ENCODE measurements at regions not wholly inside any gene's neighbourhood (a gene's known extent, or its start where the extent isn't known, plus 50 kb on each side); places are given as distances from the start of the nearest gene placed in this dataset.

DNA sequence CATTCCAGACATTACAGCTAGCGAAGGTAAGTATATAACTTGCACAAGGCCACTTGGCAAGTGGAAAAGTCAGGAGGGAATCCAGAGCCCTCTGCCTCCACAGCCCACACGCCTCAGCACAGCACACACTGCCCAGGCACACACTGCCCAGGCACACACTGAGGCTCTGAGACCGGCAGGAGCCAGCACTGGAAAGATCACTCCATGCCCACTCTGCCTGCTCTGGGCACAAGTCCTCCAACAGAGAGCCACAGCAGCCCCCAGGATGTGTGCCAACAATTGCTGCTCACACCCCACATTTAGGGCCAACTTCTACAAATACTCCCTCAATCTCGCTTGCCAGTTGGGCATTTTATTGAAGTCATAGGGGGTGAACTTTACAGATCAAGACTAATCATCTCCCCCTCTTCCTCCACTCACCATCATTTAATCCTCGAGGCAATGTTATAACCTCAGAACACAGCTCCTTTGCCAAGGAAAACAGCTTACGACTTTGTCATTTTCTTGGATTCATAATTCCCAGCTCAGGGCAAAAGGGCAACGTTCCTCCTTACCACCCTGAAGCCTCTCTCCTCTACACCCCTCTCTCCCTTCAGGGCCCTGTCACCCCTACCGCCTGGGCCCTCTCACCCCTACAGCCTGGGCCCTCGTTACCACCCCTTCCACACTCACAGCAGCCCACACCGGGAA, 53.0 kb upstream of the TPM1 start:
- no peak for DNase-seq (ENCODE audit: low read depth)
- Histone ChIP-seq H3K4me3 (ENCODE audit: low read depth, low read length) (no peak overlapping the region), H3K27me3 (ENCODE audit: control insufficient read depth, insufficient read depth, low read length) (no peaks in the 10 kb centered on the region), H3K36me3 (ENCODE audit: control insufficient read depth, insufficient read depth, low read length) (no peaks in the 10 kb centered on the region)
- TF ChIP-seq, protein P1, sequence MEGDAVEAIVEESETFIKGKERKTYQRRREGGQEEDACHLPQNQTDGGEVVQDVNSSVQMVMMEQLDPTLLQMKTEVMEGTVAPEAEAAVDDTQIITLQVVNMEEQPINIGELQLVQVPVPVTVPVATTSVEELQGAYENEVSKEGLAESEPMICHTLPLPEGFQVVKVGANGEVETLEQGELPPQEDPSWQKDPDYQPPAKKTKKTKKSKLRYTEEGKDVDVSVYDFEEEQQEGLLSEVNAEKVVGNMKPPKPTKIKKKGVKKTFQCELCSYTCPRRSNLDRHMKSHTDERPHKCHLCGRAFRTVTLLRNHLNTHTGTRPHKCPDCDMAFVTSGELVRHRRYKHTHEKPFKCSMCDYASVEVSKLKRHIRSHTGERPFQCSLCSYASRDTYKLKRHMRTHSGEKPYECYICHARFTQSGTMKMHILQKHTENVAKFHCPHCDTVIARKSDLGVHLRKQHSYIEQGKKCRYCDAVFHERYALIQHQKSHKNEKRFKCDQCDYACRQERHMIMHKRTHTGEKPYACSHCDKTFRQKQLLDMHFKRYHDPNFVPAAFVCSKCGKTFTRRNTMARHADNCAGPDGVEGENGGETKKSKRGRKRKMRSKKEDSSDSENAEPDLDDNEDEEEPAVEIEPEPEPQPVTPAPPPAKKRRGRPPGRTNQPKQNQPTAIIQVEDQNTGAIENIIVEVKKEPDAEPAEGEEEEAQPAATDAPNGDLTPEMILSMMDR (IDR thresholded peaks at IDR 0.05; ENCODE audit: insufficient read depth, low read length, poor library complexity, severe bottlenecking), result no peak

DNA sequence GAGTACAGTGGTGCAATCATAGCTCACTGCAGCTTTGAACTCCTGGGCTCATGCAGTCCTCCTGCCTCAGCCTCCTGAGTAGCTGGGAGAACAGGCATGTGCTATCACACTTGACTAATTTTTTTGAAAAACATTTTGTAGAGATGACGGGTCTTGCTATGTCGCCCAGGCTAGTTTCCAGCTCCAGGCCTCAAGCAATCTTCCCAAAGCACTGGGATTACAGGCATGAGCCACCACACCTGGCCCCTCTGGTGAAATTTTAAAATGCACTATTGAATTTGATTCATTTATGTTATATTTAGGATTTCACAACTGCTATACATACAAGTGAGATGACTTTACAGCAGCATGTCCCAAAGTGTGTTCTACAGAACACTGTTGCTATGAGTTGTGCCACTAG, 50.8 kb upstream of the TPM1 start:
- H3K27me3 ChIP-seq (ENCODE audit: control insufficient read depth, insufficient read depth, low read length), result no peaks in the 10 kb centered on the region
- DNase-seq (ENCODE audit: low read depth), result no peak
- TF ChIP-seq, protein P1 (IDR thresholded peaks at IDR 0.05; ENCODE audit: insufficient read depth, low read length, poor library complexity, severe bottlenecking), result no peak
- H3K36me3 ChIP-seq (ENCODE audit: control insufficient read depth, insufficient read depth, low read length), result no peaks in the 10 kb centered on the region
- H3K4me3 ChIP-seq (ENCODE audit: low read depth, low read length), result no peak overlapping the region

DNA sequence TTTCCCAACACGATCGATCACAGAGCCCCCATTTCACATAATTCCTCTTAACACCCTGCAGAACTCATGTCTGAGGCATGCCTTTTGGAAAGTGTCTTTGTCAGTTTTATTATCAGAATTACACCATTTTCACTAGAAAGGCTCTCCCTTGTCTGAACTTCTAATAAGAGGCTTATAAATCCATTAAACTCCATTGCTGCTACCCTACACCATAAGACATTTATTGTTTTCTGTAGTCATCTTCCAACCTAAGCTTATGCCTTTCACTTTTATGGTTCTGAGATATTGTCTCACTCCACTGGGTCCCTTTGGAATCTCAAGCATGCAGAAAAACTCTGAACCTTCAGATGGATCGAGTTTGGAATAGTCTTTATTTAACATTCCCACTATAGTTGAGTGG, 50.2 kb upstream of the TPM1 start:
- Histone ChIP-seq H3K36me3 (ENCODE audit: control insufficient read depth, insufficient read depth, low read length) (no peaks in the 10 kb centered on the region), H3K4me3 (ENCODE audit: low read depth, low read length) (no peak overlapping the region), H3K27me3 (ENCODE audit: control insufficient read depth, insufficient read depth, low read length) (no peaks in the 10 kb centered on the region)
- TF ChIP-seq, protein P1 (IDR thresholded peaks at IDR 0.05; ENCODE audit: insufficient read depth, low read length, poor library complexity, severe bottlenecking), result no peak
- no peak for DNase-seq (ENCODE audit: low read depth)

All from kidney epithelial cell (primary cell).